ENCODE measurements at regions not wholly inside any gene's neighbourhood (a gene's known extent, or its start where the extent isn't known, plus 50 kb on each side); places are given as distances from the start of the nearest gene placed in this dataset.
"Not testable (repeated sequence)": the region's sequence is repeated elsewhere in the genome, so short reads cannot be mapped to it uniquely, and the experiment has no call there.

GRCh38 chr1:104776-105175 lies 346.7 kb downstream of the OR4F29 start:
- not testable (repeated sequence) for DNase-seq (ENCODE audit: low read depth)

- not testable (repeated sequence) for DNase-seq (ENCODE audit: low read depth)
These were observed 352.0 kb downstream of the OR4F29 start for GRCh38 chr1:99481-99880.

GRCh38 chr1:98811-99210 lies 352.7 kb downstream of the OR4F29 start:
- DNase-seq (ENCODE audit: low read depth): not testable (repeated sequence)

- DNase-seq (ENCODE audit: low read depth): not testable (repeated sequence)
These were observed 360.2 kb downstream of the OR4F29 start for GRCh38 chr1:91279-91678.

GRCh38 chr1:88110-88509 lies 363.4 kb downstream of the OR4F29 start:
- not testable (repeated sequence) for DNase-seq (ENCODE audit: low read depth)

- not testable (repeated sequence) for DNase-seq (ENCODE audit: low read depth)
These were observed 372.3 kb downstream of the OR4F29 start for GRCh38 chr1:79152-79551.

- not testable (repeated sequence) for DNase-seq (ENCODE audit: low read depth)
These were observed 386.4 kb downstream of the OR4F29 start, which contains the start of gene OR4F5 for GRCh38 chr1:65119-65518. Gene OR4F5, plus strand, starts transcription at chr1:65419.

GRCh38 chr1:56014-56531 lies 395.4 kb downstream of the OR4F29 start:
- not testable (repeated sequence) for DNase-seq (ENCODE audit: low read depth)

- DNase-seq (ENCODE audit: low read depth): not testable (repeated sequence)
These were observed 398.3 kb downstream of the OR4F29 start for GRCh38 chr1:53182-53581.

- DNase-seq (ENCODE audit: low read depth): not testable (repeated sequence)
These were observed 409.5 kb downstream of the OR4F29 start for GRCh38 chr1:41965-42466.

GRCh38 chr1:41197-41596 lies 410.3 kb downstream of the OR4F29 start:
- DNase-seq (ENCODE audit: low read depth): not testable (repeated sequence)

GRCh38 chr1:29183-29582 lies 422.3 kb downstream of the OR4F29 start:
- not testable (repeated sequence) for DNase-seq (ENCODE audit: low read depth)

GRCh38 chr1:17298-17697 lies 434.2 kb downstream of the OR4F29 start:
- not testable (repeated sequence) for DNase-seq (ENCODE audit: low read depth)

- not testable (repeated sequence) for DNase-seq (ENCODE audit: low read depth)
These were observed 435.5 kb downstream of the OR4F29 start for GRCh38 chr1:16025-16424.

GRCh38 chr1:9941-10717 lies 441.3 kb downstream of the OR4F29 start:
- DNase-seq (ENCODE audit: low read depth): not testable (repeated sequence)
